ENCODE measurements at regions not wholly inside any gene's neighbourhood (a gene's known extent, or its start where the extent isn't known, plus 50 kb on each side); places are given as distances from the start of the nearest gene placed in this dataset.

DNA sequence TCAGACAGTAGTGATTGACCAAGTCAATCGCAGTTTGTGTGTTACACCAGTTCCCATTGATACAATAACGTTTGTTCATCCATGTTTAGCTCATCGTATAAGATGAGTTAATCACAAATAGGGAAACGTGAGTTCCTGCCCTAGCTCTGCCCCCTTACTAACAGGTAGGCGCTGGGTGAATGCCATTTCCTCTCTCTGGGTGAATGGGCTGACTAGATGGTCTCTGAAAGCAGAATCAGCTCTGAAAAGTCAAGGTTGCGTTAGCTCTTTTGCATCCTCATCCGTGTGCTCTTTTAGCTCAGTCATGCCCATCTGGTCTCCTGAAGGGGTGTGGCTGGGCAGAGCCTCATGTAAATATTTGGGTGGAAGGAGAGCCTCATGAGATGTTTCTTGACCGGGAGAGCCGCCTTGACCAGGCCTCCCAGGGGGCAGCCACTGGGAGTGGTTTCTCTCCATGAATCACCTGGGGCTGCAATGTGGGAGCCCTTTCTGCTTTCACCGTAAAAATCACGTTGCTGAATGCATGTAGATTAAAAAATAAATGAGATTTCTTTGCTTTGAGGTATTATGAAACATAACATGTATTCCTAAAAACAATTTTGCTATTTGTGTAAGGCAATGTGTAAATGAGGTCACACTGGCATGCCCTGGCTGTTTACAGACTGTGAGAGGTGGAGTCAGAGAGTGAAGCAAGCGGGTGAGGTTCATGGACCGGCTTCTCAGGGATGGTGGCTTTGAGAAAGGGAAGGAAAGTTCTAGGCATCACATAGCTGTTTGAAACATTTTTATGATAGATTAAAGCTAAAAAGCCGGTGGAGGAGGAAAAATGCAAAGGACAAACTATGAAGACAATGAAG lies 108.4 kb upstream of the RASGRP1 start:
- DNase-seq: peak; percentile 63 to 67

DNA sequence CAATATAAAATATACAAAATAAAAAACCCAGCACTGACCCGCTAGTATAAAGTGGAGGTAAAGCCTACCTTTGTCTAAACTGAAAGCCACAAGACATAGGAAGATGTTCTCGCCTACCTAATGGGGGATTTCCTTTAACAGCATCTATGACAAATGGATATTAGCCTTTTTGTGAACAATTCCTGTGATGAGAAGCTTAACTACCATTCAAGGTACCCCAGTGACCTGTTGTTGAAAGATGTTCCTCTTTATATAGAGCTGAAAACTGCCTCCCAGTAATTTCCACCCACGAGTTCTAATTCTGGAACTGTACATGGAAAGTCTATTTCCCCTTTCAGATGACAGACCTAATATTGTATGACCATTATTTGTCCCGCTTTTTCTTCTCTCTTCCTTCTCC lies 109.8 kb upstream of the RASGRP1 start:
- DNase-seq: peak; percentile 75 to 78

GRCh38 chr15:38678281-38678680 lies 113.7 kb upstream of the RASGRP1 start:
- no peak for DNase-seq

GRCh38 chr15:38680775-38681174 lies 116.2 kb upstream of the RASGRP1 start:
- no peak for DNase-seq

GRCh38 chr15:38682363-38682762 lies 117.7 kb upstream of the RASGRP1 start:
- no peak for DNase-seq

- DNase-seq: no peak
Measured at GRCh38 chr15:38682861-38683260, 118.2 kb upstream of the RASGRP1 start.

DNA sequence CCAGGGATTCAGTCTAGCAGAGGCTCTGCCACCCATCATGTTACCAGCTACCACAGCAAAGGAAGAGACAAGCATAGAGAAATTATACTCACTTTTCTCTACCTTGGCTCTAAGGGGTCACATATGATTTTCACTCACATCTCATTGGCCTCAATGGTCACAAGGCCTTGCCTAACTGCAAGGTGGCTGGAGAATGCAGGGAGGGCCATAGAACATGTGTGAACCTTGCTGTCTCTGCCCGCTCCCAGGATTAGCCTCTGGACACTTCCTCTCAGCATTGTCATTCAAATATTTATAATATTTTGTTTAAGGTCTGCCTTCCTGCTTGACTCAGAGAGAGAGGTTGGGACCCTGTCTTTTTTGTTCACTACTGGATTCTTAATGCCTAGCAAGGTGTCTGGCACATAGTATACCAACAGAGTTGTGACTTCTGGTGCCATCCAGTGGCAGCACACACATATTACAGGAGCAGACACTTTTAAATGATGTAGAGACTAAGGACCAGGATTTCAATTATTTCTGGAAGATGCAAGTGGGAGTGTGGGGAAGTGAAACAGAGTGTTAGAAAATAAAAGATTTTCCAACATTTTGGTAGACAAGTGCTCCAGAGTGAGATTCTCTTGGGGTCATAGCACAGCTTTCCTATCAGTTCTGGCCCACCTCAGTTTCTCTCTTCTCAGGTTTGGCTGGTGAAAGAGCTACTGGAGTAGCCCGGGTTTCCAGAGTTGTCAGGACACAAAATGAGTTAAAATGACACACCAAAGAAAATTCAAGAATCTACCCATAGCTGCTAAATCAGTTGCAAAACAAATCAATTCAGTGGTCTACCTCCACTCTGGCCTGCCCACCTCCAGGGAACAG lies 119.0 kb upstream of the RASGRP1 start:
- DNase-seq: peak; percentile 77 to 78

GRCh38 chr15:38684440-38685010 lies 119.9 kb upstream of the RASGRP1 start:
- DNase-seq: peak; percentile 51 to 65

GRCh38 chr15:38685686-38686339 lies 121.2 kb upstream of the RASGRP1 start:
- DNase-seq: no peak

DNA sequence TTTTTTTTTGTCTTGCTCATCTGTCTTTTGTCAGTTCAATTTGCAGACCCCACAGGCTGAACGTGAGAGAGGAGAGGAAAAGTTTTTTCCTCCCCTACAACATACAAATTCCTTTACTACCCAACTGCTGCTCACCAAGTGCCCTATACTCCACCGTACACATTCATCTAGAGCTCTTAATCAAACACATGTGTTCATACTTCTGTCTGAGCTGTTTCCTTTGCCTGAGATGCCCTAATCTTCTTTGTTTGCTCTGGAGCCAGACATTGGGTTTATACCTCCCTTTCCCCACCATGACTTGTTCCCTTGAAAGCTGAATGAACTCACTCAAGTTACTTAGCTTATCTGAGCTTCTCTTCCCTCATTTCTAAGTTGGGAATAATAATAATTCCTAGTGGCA lies 122.7 kb upstream of the RASGRP1 start:
- DNase-seq: no peak

DNA sequence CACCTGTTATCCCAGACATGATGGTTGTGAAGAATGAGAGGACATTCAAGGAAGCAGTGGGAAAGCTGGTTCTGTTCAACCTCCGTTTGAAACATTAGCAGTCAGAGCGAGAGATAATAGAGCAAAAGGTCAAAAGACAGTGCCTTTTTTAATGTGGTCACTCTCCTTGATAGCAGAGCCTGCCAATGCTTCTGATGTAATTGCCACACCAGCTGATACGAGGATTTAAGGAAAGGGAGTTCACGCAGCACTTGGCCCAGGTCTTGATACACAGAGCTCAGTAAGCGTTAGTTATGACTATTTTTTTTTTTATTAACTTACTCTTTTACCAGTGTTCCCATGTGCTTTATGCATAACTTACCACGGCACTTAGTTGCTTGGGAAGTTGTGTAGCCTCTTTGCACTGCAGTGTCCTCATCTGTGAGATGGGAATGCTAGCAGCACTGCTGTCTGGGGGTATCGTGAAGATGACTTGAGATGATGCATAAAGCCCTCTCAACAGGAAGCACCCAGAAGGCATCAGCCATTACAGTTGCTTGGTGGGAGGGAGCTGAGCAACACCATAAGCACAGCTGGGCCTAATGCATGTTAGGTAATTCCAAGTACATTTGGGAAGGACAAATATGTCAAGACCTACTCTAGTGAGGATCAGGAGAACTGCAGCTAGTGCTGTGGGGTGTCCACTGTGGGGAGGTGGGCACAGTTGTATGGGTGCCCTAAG lies 123.3 kb upstream of the RASGRP1 start:
- DNase-seq: peak in 1 of 2 donors; percentile 14

GRCh38 chr15:38688761-38689160 lies 124.1 kb upstream of the RASGRP1 start:
- DNase-seq: no peak

DNA sequence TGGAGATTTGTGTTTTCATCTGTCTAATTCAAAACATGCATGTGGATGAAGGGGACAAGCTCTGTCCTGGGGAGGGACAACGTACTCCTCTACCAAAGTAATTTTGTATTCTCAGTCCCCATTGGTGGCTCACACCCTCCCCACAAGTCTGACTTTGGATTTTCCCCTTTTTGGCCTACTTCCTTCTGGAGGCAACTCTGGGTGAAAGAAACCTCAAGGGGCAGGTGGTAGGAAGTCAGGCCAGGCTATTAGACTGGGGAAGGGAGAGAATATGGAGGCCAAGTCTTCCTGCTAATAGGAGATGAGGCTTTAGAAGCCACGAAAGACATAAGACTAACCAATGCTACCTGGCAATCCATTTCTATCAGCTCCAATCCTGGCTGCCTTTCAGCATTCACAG lies 124.9 kb upstream of the RASGRP1 start:
- DNase-seq: peak in 1 of 2 donors; percentile 19

GRCh38 chr15:38690216-38690615 lies 125.6 kb upstream of the RASGRP1 start:
- no peak for DNase-seq

DNA sequence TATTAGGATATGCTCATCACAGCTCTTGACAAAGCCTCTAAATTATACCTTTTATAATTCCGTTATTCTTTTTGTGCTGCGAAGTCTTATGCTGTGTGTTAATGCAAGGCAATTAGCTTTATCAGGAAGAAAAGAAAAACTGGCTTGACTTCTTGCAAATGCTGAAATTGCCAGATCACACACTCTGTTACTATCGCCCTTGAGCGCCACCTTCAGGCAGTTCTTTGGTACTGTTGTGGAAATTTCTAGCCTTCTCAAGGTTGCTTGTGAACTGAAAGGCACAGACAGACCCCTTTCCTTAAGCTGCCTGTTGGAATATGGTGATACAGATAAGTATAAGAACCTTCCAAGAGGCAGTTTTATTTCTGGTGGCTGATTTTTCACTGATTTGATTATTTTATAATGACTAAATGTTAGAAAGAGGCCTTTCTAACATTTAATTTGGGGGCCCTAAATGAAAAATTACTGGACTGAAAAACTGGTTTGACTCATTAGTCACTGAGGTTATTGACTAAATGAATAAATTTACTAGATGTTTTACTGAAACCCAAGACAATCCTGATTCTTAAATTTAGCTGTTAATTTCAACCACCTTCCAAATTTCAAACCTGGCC lies 126.2 kb upstream of the RASGRP1 start:
- peak; percentile 81 to 86 for DNase-seq

- DNase-seq: no peak
Measured at GRCh38 chr15:38691377-38691776, 126.8 kb upstream of the RASGRP1 start.

GRCh38 chr15:38691965-38692788 lies 127.6 kb upstream of the RASGRP1 start:
- no peak for DNase-seq

DNA sequence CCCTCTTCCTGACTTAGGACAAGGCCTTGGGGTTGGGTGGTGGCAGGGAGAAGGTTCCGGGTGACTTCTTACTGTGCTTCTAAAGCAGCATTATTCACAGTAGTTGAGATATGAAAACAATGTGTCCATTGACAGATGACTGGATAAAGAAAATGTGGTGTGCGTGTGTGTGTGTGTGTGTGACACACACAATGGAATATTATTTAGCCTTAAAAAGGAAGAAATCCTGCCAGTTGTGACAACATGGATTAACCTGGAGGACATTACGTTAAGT lies 128.1 kb upstream of the RASGRP1 start:
- no peak for DNase-seq

- DNase-seq: no peak
Measured at GRCh38 chr15:38695249-38696108, 130.9 kb upstream of the RASGRP1 start.
